ENCODE measurements at regions not wholly inside any gene's neighbourhood (a gene's known extent, or its start where the extent isn't known, plus 50 kb on each side); places are given as distances from the start of the nearest gene placed in this dataset.
"Not testable (repeated sequence)": the region's sequence is repeated elsewhere in the genome, so short reads cannot be mapped to it uniquely, and the experiment has no call there.

DNA sequence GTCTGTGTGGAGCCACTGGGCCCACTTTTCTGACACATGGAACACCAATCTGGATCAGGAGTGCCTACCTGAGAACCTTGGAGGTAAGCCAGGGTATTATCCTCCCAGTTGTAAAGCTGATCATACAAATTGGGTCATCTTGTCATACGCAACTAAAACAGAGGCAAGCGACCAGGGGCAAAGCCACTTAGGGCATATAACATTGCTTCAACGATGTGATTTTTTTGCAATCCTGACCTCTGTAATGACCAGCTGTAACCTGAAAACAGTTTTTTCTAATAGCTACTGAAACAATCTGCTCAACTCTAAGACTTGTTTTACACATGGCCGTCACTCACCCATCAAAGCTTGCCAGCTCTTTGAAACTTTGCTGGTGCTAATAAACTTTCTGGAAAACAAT lies 261.5 kb upstream of the AGTR2 start:
- no peaks in the 10 kb centered on the region for H3K36me3 ChIP-seq (ENCODE audit: control insufficient read depth in 2 of 3, insufficient read depth in 3 of 3, low read length in 3 of 3)
- Mint-ChIP-seq H3K27ac (no peak overlapping the region), H3K4me1 (no peaks in the 10 kb centered on the region), H3K27me3 (no peaks in the 10 kb centered on the region), H3K9me3 (peaks cover 0 to 7% (median 0%) of the 10 kb centered on the region in 11 donors), H3K4me3 (no peak overlapping the region), H3K36me3 (no peaks in the 10 kb centered on the region)
- no peak overlapping the region for H3K4me3 ChIP-seq (ENCODE audit: low read length)
- ATAC-seq = no peak
- no peaks in the 10 kb centered on the region for H3K27me3 ChIP-seq (ENCODE audit: control insufficient read depth in 2 of 2, insufficient read depth in 2 of 2, low read length in 2 of 2)
- no peak overlapping the region for H3K27ac ChIP-seq (ENCODE audit: low read depth, low read length)
- intact Hi-C loops (cut with micrococcal nuclease) = no loop called here
- DNase-seq = no peak
- POLR2A ChIA-PET = no interaction called here
- no peaks in the 10 kb centered on the region for H3K4me1 ChIP-seq (ENCODE audit: control insufficient read depth in 2 of 2, insufficient read depth in 2 of 2, low read length in 2 of 2)
- H3K9me3 ChIP-seq (ENCODE audit: control insufficient read depth in 2 of 3, low read length in 3 of 3) = no peaks in the 10 kb centered on the region
- CTCF ChIA-PET = no interaction called here

DNA sequence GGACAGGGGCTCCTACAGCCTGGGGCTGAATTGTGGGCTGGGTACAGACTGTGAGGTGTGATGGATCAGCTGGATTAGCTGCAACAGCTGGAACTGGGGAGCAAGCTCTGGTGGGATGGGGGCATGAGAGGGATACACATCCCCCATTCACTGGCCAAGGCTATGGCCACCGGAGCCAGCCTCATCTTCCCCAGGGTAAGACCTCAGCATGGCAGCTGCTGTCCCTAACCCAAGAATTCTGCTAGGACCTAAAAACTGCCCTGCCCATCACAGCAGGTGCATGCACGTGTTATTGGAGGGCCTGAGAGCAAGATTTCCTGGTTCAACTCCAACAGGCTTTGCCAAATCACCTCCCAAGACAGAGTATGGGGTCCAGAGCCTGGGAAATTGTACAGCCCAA lies 258.6 kb upstream of the AGTR2 start:
- Histone ChIP-seq H3K4me1 (ENCODE audit: control insufficient read depth in 2 of 2, insufficient read depth in 2 of 2, low read length in 2 of 2) (no peaks in the 10 kb centered on the region), H3K9me3 (ENCODE audit: control insufficient read depth in 2 of 3, low read length in 3 of 3) (no peaks in the 10 kb centered on the region), H3K4me3 (ENCODE audit: low read length) (no peak overlapping the region), H3K27ac (ENCODE audit: low read depth, low read length) (no peak overlapping the region), H3K27me3 (ENCODE audit: control insufficient read depth in 2 of 2, insufficient read depth in 2 of 2, low read length in 2 of 2) (no peaks in the 10 kb centered on the region), H3K36me3 (ENCODE audit: control insufficient read depth in 2 of 3, insufficient read depth in 3 of 3, low read length in 3 of 3) (no peaks in the 10 kb centered on the region)
- DNase-seq = no peak
- ATAC-seq = no peak
- no peak overlapping the region for H3K4me3 Mint-ChIP-seq
- no peaks in the 10 kb centered on the region for H3K36me3 Mint-ChIP-seq
- no peaks in the 10 kb centered on the region for H3K4me1 Mint-ChIP-seq
- H3K9me3 Mint-ChIP-seq = peaks cover 0 to 2% (median 0%) of the 10 kb centered on the region in 11 donors
- CTCF ChIA-PET = no interaction called here
- H3K27me3 Mint-ChIP-seq = no peaks in the 10 kb centered on the region
- no peak overlapping the region for H3K27ac Mint-ChIP-seq
- intact Hi-C loops (cut with micrococcal nuclease) = no loop called here
- POLR2A ChIA-PET = no interaction called here

GRCh38 chrX:115912372-115912897 lies 258.1 kb upstream of the AGTR2 start:
- Histone ChIP-seq H3K27ac (ENCODE audit: low read depth, low read length) (no peak overlapping the region), H3K36me3 (ENCODE audit: control insufficient read depth in 2 of 3, insufficient read depth in 3 of 3, low read length in 3 of 3) (no peaks in the 10 kb centered on the region), H3K4me1 (ENCODE audit: control insufficient read depth in 2 of 2, insufficient read depth in 2 of 2, low read length in 2 of 2) (no peaks in the 10 kb centered on the region), H3K9me3 (ENCODE audit: control insufficient read depth in 2 of 3, low read length in 3 of 3) (no peaks in the 10 kb centered on the region), H3K27me3 (ENCODE audit: control insufficient read depth in 2 of 2, insufficient read depth in 2 of 2, low read length in 2 of 2) (no peaks in the 10 kb centered on the region), H3K4me3 (ENCODE audit: low read length) (no peak overlapping the region)
- Mint-ChIP-seq H3K9me3 (peaks cover 0 to 2% (median 0%) of the 10 kb centered on the region in 11 donors), H3K27ac (no peak overlapping the region), H3K4me3 (no peak overlapping the region), H3K4me1 (no peaks in the 10 kb centered on the region), H3K27me3 (no peaks in the 10 kb centered on the region), H3K36me3 (no peaks in the 10 kb centered on the region)
- ChIA-PET CTCF (no interaction called here), POLR2A (no interaction called here)
- intact Hi-C loops (cut with micrococcal nuclease) = no loop called here
- DNase-seq (no peak), ATAC-seq (no peak)

GRCh38 chrX:115913575-115913974 lies 257.0 kb upstream of the AGTR2 start:
- no peak for ATAC-seq
- H3K27ac ChIP-seq (ENCODE audit: low read depth, low read length) = no peak overlapping the region
- peaks cover 0 to 2% (median 0%) of the 10 kb centered on the region in 11 donors for H3K9me3 Mint-ChIP-seq
- H3K27me3 ChIP-seq (ENCODE audit: control insufficient read depth in 2 of 2, insufficient read depth in 2 of 2, low read length in 2 of 2) = no peaks in the 10 kb centered on the region
- no peaks in the 10 kb centered on the region for H3K36me3 ChIP-seq (ENCODE audit: control insufficient read depth in 2 of 3, insufficient read depth in 3 of 3, low read length in 3 of 3)
- no peaks in the 10 kb centered on the region for H3K27me3 Mint-ChIP-seq
- DNase-seq = no peak
- H3K4me1 Mint-ChIP-seq = no peaks in the 10 kb centered on the region
- H3K4me1 ChIP-seq (ENCODE audit: control insufficient read depth in 2 of 2, insufficient read depth in 2 of 2, low read length in 2 of 2) = no peaks in the 10 kb centered on the region
- POLR2A ChIA-PET = no interaction called here
- H3K4me3 ChIP-seq (ENCODE audit: low read length) = no peak overlapping the region
- H3K4me3 Mint-ChIP-seq = no peak overlapping the region
- CTCF ChIA-PET = no interaction called here
- no peaks in the 10 kb centered on the region for H3K9me3 ChIP-seq (ENCODE audit: control insufficient read depth in 2 of 3, low read length in 3 of 3)
- H3K36me3 Mint-ChIP-seq = no peaks in the 10 kb centered on the region
- intact Hi-C loops (cut with micrococcal nuclease) = no loop called here
- H3K27ac Mint-ChIP-seq = no peak overlapping the region

GRCh38 chrX:115915625-115916024 lies 254.9 kb upstream of the AGTR2 start:
- DNase-seq; H3K9me3 Mint-ChIP-seq; H3K27me3 ChIP-seq (ENCODE audit: control insufficient read depth in 2 of 2, insufficient read depth in 2 of 2, low read length in 2 of 2); H3K4me1 Mint-ChIP-seq; H3K9me3 ChIP-seq (ENCODE audit: control insufficient read depth in 2 of 3, low read length in 3 of 3); H3K27ac ChIP-seq (ENCODE audit: low read depth, low read length); POLR2A ChIA-PET; H3K27ac Mint-ChIP-seq; CTCF ChIA-PET; H3K36me3 Mint-ChIP-seq; H3K27me3 Mint-ChIP-seq; H3K4me3 ChIP-seq (ENCODE audit: low read length); H3K4me1 ChIP-seq (ENCODE audit: control insufficient read depth in 2 of 2, insufficient read depth in 2 of 2, low read length in 2 of 2); ATAC-seq; intact Hi-C loops (cut with micrococcal nuclease); H3K4me3 Mint-ChIP-seq; H3K36me3 ChIP-seq (ENCODE audit: control insufficient read depth in 2 of 3, insufficient read depth in 3 of 3, low read length in 3 of 3): not testable (repeated sequence)

DNA sequence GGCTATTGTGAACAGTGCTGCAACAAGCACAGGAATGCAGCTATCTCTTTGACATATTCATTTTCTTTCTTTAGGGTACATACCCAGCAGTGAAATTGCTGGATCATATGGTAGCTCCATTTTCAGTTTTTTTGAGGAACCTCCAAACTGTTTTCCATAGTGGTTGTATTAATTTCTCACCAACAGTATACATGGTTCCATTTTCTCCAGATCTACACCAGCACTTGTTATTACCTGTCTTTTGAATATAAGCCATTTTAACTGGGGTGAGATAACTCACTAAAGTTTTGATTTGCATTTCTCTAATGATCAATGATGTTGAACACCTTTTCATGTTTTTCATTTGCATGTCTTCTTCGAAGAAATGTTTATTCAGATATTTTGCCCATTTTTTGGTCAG lies 241.1 kb upstream of the AGTR2 start:
- ChIA-PET CTCF (no interaction called here), POLR2A (no interaction called here)
- Mint-ChIP-seq H3K9me3 (peaks cover 2 to 32% (median 7%) of the 10 kb centered on the region in 11 donors), H3K27ac (no peak overlapping the region), H3K4me3 (no peak overlapping the region), H3K27me3 (no peaks in the 10 kb centered on the region), H3K36me3 (no peaks in the 10 kb centered on the region), H3K4me1 (no peaks in the 10 kb centered on the region)
- Histone ChIP-seq H3K27me3 (ENCODE audit: control insufficient read depth in 2 of 2, insufficient read depth in 2 of 2, low read length in 2 of 2) (no peaks in the 10 kb centered on the region), H3K4me3 (ENCODE audit: low read length) (no peak overlapping the region), H3K9me3 (ENCODE audit: control insufficient read depth in 2 of 3, low read length in 3 of 3) (no peaks in the 10 kb centered on the region), H3K27ac (ENCODE audit: low read depth, low read length) (no peak overlapping the region), H3K4me1 (ENCODE audit: control insufficient read depth in 2 of 2, insufficient read depth in 2 of 2, low read length in 2 of 2) (no peaks in the 10 kb centered on the region), H3K36me3 (ENCODE audit: control insufficient read depth in 2 of 3, insufficient read depth in 3 of 3, low read length in 3 of 3) (no peaks in the 10 kb centered on the region)
- DNase-seq (no peak), ATAC-seq (no peak)
- intact Hi-C loops (cut with micrococcal nuclease) = no loop called here

GRCh38 chrX:115936008-115936407 lies 234.5 kb upstream of the AGTR2 start:
- Mint-ChIP-seq H3K27me3 (no peaks in the 10 kb centered on the region), H3K4me1 (peaks cover 0 to 15% (median 0%) of the 10 kb centered on the region in 7 donors), H3K4me3 (no peak overlapping the region), H3K9me3 (peaks cover 0 to 7% (median 0%) of the 10 kb centered on the region in 11 donors), H3K27ac (no peak overlapping the region), H3K36me3 (no peaks in the 10 kb centered on the region)
- Histone ChIP-seq H3K27me3 (ENCODE audit: control insufficient read depth in 2 of 2, insufficient read depth in 2 of 2, low read length in 2 of 2) (no peaks in the 10 kb centered on the region), H3K4me3 (ENCODE audit: low read length) (no peak overlapping the region), H3K36me3 (ENCODE audit: control insufficient read depth in 2 of 3, insufficient read depth in 3 of 3, low read length in 3 of 3) (no peaks in the 10 kb centered on the region), H3K27ac (ENCODE audit: low read depth, low read length) (no peak overlapping the region), H3K9me3 (ENCODE audit: control insufficient read depth in 2 of 3, low read length in 3 of 3) (no peaks in the 10 kb centered on the region), H3K4me1 (ENCODE audit: control insufficient read depth in 2 of 2, insufficient read depth in 2 of 2, low read length in 2 of 2) (no peaks in the 10 kb centered on the region)
- intact Hi-C loops (cut with micrococcal nuclease) = no loop called here
- ChIA-PET CTCF (no interaction called here), POLR2A (no interaction called here)
- DNase-seq (no peak), ATAC-seq (no peak)

Data from naive thymus-derived CD4-positive, alpha-beta T cell (primary cell).